NCI-H774 (cell line): ENCODE measurements at regions not wholly inside any gene's neighbourhood (a gene's known extent, or its start where the extent isn't known, plus 50 kb on each side); places are given as distances from the start of the nearest gene placed in this dataset.

Source experiments
- DNase-seq: peaks from one replicate; lab custom pipeline; 2025; lab: John Stamatoyannopoulos, UW

DNA sequence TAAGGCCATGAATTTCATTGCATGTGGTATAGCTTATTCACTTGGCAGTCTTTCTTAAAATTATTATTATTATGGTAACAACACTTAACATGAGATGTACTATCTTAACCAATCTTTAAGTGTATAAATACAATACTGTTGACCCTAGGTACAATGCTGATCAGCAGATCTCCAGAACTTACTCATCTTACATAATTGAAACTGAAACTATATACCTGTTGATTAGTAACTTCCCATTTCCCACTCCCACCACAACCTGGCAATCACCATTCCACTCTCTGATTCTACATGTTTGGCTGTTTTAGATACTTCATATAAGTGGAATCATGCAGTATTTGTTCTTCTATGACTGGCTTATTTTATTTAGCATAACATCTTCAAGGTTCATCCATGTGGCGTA lies 150.2 kb upstream of the POU2AF2 start:
- no peak for DNase-seq

DNA sequence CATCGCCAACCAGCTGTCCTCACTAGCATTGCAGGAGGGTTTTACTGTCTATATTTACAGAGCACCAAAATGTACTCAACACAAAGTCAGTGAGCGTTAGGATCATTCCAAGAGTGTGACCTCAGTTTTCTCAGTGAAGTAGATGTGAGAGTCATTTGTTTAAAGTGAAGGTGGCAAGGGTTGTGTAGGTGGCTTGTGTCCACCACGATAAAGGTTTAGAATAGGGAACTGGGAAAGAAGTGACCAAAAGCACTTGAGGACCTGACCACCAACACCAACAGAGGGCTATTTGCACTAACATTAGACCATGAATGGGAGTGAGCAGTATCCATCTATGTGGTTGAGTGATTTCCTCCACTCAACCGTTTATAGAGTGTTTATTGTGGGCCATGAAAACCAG lies 152.5 kb upstream of the POU2AF2 start:
- DNase-seq = no peak

DNA sequence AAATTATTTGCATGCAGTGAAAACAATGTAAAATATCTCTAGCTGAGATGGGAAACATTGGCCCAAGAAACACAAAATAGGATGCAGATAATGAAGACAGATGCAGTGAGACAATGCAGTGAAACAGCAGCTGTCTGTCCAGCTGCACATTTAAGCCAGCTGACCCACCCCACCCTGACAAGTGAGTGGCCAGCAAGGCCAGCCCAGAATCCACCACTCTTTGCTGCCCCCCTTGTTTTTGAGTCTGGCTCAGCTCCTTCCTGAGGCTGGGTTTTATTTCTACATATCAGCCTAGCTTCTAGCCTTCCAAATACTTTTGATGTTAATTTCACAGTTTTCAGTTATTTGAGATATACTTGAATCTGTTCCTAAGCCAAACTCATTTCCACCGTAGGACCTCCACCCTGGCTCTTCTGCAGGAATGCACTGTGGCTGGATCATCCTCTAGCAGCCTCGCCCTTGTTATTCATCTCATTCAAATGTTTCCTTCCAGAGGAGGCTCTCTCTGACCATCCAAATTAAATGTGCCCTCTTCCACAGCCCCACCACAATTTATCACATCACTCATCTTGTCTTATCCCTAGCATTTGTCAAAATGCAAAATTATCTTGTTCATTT lies 154.1 kb upstream of the POU2AF2 start:
- no peak for DNase-seq

DNA sequence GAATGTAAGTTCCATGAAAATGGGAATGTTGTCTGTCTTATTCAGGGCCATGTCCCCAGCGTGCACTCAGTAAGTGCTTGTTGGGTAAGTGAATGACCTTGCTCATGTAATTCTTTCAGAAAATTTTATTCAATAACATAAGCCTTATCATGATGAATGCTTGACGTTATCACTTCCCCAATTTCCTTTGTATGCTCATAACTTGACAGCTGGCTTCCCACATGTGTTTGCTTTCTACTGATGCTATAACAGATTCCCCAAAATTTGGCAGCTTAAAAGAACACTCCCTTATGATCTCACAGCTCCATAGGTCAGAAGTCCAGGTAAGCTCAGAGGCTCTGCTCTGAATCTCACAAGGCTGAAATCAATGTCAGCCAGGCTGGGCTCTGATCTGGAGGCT lies 155.8 kb upstream of the POU2AF2 start:
- no peak for DNase-seq

DNA sequence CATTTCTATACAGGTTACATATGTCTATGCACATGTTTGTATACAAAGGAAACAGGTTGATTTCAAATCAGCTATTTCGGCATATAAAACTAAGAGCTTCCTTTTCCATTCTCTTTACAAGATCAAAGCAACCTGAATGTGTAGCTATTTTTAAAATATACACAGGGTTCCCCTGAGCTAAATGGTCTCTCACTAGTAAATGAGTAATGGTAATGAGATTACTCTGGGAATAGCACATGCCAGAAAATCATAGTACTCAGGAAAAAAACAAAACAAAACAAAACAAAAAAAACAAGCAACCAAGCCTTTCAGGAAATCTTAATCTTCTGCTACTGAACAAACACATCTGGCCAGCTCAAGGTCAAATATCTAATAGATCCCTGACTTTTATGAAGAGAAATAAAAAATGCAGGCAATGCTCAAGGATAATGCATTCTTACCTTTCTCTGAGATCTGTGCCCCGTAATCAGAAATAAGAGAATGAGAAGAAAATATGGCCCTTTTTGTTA lies 156.6 kb upstream of the POU2AF2 start:
- DNase-seq = no peak

DNA sequence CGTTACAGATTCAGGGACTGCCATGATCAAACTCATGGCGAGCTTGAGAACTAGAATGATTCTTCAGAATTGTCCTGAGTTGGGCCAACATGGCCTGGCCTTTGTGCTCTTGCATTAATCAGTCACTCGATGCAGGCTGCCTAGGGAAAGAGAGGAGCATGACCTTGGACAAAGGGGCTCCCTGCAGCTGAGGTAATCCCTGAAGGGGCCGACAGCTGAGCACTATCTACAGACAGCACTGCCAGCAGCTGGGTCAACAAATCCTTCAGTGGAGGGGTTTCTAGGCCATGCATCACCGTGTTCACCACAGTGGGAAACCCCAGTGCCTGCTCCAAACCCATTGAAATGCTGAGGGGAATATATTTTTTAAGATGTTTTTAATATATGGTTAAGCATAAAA lies 159.5 kb upstream of the POU2AF2 start:
- DNase-seq = peak; percentile 85

DNA sequence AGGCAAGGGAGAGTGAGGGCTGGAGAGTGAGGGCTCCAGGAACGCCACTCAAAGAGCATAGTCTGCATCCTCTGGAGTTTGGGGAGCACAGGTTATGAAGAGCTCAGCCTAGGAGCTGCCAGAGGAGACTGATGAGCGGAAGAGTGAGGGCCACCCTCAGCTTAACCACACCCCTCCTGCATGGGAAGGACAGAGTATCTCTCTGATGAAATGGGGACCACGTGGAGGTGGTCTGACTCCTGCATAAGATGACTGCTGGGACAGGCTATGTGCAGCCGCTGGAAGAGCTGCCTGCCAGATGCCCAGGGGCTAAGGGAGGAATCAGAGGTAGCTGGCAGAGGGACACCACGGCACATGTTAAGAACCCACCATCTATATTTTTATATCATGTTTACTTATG lies 162.9 kb upstream of the POU2AF2 start:
- DNase-seq = no peak

DNA sequence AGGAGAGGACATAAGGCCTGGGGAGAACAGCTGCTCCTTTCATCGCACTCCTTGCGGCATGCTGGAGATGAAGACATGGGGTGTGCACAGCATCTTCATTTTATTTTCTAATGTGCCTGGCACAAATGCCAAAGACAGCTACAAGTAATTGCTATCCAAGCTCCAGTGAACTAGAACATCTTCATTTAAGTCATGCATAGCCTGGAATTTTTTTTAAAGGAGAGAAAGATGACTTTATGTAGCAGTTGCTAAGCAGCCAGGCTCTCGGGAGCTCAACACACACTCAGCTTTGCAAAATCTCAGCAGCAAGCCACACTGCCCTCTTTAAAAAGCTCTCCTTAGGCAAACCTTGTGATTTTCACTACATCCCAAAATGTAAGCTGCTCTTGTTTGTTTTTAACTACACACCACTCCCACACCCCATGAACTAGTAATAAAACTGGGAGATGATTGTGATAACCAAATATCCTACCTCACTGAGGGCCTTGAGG lies 164.5 kb upstream of the POU2AF2 start:
- DNase-seq = no peak

DNA sequence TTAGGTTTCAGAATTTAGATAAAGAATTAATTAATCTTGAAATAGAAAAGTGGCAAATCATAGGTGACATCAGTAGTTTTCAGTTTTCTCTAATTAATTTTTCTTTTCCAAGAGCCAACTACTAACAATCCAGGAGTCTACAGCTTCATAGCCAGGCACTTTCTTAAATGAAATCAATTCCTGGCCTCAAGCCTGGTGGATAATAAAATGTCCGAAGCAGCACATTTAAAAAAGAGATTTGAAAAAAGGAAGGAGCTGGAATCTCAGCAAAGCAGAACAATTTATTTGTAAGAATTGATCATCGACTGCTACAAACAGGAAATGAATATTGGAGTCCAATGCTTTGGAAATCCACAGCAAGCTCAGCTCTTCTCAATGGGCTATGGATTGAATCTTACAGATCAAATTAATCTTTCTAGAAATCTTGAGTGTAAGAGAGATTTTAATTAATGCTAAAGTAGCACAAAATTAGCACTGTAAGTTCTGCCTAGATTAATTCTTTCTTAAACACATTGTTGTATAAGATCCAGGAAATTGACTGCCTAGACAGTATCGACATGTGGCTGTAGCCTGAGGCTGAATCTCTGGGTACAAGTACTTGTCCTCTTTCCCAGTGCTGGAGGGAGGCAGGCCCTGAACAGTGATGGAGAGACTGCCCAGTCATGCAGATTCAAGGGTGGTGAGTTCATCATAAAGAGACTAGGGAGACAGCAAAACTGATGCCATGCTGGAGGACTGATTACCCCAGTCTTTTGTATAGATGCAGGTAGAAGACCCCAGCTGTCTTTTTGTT lies 167.8 kb upstream of the POU2AF2 start:
- DNase-seq = no peak

DNA sequence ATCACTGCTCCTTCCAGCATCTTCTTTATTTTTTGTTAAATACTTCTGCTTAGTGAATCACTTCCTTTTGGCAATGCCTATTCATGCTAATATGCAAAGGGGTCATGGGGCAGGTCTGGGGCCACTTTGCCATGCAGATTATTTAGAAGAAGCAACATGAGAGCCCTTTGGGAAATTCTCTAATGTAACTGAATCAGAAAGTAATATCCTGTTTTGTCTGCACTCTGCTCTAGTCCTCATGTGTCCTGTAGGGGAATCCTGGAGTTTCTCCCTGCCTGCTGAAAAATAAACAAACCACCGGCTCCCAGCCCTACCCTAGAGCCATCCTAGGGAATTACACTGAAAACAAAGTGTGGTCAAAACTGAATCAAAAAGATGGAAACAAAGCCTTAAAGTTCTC lies 176.5 kb upstream of the POU2AF2 start:
- DNase-seq = no peak

DNA sequence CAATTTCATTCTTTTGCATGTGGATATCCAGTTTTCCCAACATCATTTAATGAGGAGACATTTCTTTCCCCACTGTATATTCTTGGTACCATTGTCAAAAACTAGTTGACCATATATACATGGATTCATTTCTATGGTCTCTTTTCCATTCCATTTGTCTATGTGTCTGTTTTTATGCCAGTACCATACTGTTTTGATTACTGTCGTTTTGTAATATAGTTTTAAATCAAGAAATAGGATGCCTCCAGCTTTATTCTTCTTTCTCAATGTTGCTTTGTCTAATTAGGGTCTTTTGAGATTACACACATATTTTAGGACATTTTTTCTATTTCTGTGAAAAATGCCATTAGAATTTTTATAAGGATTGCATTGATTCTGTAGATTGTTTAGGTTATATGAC lies 177.5 kb upstream of the POU2AF2 start:
- no peak for DNase-seq

DNA sequence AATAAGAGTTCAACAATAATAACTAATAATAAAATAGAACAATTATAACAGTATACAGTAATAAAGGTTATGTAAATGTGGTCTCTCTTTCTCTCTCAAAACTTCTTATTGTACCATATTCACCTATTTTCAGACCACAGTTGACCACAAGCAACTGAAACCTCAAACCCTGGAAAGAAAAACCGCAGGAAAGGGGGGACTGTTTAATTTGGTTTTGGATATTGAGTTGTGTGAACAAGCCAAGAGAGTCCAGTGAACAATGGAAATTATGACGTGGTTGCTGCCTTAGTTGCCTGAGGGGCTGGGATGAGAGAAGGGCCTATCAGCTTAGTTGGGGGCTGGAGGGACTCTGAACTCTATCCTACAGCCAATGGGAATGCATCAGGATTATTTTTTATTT lies 178.7 kb upstream of the POU2AF2 start:
- DNase-seq = no peak

DNA sequence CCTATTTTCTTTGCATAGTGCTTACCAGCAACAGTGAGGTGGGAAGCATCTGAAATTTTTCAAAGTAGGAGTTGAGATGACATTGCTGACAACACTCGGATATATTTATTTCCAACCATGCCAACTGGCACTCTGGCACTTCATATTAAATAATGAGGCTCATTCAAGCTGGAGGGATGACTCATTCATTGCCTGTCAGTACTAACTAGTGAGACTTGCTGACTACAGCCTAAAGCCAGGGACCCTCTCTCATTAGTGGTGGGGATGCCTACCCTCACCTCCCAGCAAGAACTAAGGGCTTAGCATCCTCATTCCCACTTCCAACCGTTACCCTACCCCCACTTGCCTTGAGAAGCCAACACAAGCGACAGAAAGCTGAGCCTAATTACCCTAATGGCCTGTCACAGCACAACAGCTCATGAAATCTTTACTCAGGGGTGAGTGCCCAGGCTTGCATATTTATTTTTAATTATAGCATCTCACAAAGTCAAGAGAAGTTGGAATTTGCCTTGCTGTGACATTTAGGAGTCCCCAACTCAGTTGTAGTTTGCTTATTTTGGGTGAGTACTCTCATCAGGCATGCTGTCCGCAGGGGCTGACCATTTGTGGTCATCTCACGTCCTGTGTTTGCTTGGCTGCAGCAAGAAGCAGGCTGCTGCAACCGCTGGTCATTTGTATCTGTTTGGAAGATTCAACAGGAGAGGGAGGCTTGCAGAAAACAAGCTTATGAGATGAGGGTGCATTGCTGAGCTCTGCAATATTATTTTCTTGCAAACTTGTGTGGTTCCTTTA lies 181.6 kb upstream of the POU2AF2 start:
- DNase-seq = peak; percentile 37

DNA sequence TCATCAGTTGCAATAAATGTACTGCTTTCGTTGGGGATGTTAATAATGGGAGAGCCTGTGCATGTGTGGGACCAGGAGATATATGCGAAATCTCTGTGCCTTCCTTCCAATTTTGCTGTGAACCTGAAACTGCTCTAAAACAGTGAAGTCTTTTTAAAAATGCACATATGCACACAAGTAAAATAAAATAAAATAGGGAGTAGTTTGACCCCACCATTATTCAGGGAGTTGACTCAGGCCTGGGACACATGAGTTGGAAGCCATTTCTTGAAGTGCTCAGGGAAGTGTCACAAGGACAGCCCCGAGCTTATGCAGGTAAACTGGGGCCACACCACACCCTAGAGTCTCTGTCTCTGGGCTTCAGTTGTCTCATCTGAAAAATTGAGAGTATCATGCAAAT lies 183.1 kb upstream of the POU2AF2 start:
- DNase-seq = no peak

DNA sequence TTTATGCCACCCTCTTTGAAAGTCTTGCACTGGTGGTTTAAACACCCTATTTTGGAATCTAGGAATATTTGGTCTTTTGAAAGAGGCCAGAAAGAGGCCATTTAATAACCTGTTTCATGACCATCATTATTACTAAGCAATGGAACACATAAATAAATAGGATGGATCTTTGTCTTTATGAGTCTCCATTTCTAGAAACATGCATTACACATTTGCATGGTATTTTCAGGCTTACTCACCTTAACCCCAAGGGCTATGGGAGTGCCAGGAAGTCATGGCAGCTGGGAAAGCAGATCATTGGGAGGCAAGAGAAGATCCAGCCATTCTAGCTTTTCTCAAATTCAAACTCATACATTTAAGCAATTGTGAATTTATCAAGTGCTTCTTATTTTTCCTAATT lies 185.8 kb upstream of the POU2AF2 start:
- no peak for DNase-seq

DNA sequence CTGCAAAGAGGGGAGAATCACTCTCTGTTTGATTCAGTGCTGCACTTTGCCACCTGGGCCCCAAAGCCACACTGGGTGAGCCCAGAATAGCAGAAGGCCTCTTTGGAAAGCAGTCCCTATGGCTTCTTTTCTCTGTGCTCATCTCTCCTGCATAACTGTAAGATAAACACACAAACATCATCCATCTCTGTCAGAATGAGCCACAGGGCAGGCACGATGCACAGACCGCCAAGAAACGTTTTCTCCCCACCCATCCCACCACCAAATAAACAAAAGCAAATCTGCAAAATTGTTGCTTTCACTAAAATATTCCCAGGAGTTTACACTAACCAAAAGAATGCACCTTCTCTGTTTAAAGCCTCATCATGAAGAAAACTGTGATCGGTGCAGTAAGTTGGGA lies 196.4 kb upstream of the POU2AF2 start:
- no peak for DNase-seq

DNA sequence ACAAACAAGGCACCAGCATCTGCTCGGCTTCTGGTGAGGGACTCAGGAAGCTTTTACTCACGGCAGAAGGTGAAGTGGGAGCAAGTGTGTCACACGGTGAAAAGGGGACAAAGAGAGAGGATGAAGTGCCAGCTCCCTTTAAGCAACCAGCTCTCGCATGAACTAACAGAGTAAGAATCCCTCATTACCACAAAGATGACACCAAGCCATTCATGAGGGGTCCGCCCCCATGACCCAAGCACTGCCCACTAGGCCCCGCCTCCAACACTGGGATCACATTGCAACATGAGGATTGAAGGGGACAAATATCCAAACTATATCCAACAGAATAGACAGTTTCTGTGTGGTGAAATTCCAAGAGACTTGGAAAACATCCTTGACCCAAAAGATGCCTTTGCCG lies 198.2 kb upstream of the POU2AF2 start:
- DNase-seq = peak; percentile 18

DNA sequence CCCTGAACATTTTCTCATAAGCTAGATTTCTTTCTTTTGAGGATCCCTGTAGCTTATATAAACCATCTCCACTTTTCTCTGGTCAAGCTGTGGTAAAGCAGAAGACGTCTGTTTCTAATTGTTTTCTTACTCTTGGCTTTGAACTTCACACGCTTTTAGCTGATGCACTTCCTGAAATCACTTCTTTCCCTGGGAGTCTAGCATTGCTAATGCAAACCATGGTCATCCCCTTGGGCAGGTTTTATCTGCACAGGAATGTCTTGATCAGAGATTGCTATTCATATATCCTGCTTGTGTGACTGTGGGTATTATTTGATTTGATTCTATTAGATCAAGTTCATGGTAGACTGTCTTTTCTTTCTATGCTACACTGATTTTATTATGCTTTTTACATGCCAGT lies 199.2 kb upstream of the POU2AF2 start:
- no peak for DNase-seq

DNA sequence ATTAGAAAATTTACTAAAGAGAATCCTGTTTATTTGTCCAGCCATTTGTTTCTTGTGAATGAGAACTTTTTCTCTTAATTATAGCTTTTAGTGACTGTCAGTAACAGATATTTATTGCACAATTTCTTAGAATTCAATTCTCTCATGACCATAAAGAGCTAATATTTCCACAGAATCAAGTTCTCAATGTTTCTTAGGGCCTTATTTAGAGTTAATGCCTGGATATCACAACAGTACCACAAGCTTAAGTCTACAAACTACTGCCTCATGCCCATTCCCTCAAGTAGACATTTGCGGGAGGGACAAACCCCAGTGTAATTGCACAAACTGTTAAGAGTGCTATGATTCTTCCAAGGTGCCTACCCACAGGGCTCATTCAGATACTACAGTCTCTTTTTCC lies 199.7 kb upstream of the POU2AF2 start:
- DNase-seq = no peak

DNA sequence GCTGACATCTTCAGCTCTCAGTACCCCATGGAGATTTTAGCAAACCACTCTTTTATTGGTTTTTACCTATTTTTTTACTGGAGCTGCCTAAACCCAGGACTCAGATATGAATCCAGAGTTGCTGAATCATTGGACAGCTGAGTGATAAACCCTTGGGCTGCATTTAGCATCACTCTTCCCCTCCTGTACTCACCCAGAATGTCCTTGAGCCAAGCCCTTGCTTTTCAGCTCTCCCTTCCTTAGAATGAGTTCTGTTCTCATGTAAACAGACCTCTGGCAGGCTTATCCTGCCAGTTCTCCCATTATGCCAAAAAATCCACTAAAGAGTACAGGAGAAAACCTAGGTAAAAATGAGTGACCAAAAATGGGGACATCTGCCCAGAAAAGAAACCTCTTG lies 200.1 kb upstream of the POU2AF2 start:
- DNase-seq = no peak

DNA sequence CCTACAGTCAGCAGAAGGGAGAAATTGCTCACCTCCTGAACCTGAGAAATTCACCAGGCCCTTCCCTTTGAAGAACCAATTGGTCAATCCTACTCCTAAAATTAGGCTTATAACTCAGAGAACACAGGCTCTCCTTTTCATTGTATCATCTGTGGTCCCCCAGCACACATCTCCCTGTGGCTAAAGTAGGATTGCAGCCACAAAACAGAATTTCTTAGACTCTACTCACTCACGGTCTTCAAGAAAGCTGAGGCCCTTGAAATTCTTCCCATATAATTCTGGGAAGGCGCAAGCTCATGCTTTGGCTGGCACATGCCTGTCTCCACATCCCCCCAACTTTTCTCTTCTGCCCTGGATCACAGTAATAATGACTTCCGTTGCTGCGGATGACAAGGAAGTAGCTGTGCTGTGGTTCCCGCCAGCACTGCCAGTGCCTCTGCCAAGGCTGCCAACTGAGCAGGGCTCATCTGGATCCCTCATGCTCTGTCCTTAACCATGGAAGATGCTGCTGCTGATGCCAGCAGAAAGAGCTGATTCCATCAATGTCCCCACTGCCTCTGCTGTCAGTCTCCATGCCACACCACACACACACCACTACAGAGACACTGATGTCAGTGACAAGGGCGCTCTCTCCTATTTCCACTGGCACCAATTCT lies 200.6 kb upstream of the POU2AF2 start:
- DNase-seq = no peak

DNA sequence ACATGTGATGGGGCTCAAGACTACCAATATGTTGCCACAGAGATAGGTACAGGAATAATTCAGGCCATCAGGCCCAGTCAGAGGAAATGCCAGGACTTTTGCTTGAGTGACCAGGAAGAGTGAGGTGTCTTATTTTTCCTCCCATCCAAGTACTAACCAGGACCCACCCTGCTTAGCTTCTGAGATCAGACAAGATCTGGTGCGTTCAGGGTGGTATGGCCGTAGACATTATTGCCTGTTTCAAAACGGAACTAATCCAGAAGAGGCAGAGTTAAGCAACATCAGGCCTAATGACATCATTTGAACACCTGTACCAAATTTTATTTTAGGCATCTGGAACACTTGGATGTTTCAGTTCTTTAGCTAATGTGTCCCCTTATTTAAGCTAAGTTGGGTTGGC lies 205.5 kb upstream of the POU2AF2 start:
- no peak for DNase-seq
